NB4 (cell line): ENCODE measurements at regions not wholly inside any gene's neighbourhood (a gene's known extent, or its start where the extent isn't known, plus 50 kb on each side); places are given as distances from the start of the nearest gene placed in this dataset.
"Not testable (repeated sequence)": the region's sequence is repeated elsewhere in the genome, so short reads cannot be mapped to it uniquely, and the experiment has no call there.

ENCODE experiments used
- DNase-seq: peaks from one replicate; pipeline ENCODE4 v3.0.0; 2010; ENCODE audit warnings: low read depth
- H3K4me3 ChIP-seq: one replicate; pipeline ENCODE4 v1.5.1; 2011; ENCODE audit warnings: mild to moderate bottlenecking, low read depth, low read length, moderate library complexity
- CTCF ChIP-seq: IDR thresholded peaks from one replicate; pipeline ENCODE4 v1.5.1; 2012; ENCODE audit warnings: low read depth, low read length
- MAX ChIP-seq: IDR thresholded peaks from 2 replicates; pipeline ENCODE4 v1.6.1; 2011; ENCODE audit warnings: low read depth, low read length
- MYC ChIP-seq: IDR thresholded peaks from 2 replicates; pipeline ENCODE4 v1.6.1; 2011; ENCODE audit warnings: low read depth, low read length
- POLR2A ChIP-seq: IDR thresholded peaks from 2 replicates; pipeline ENCODE4 v1.6.1; 2011; ENCODE audit warnings: mild to moderate bottlenecking; ENCODE audit not compliant: insufficient read length; ENCODE audit errors: extremely low read depth

GRCh38 chrX:896256-896655 is 265.7 kb downstream of the SHOX start:
- H3K4me3 ChIP-seq, result no peak overlapping the region
- no peak for TF ChIP-seq POLR2A
- TF ChIP-seq MYC, result no peak
- no peak for TF ChIP-seq CTCF
- TF ChIP-seq MAX, result no peak
- DNase-seq, result no peak

GRCh38 chrX:889966-890651 is 259.5 kb downstream of the SHOX start:
- H3K4me3 ChIP-seq, result no peak overlapping the region
- DNase-seq, result no peak
- TF ChIP-seq CTCF (no peak), MAX (no peak), POLR2A (no peak), MYC (no peak)

GRCh38 chrX:887724-888123 is 257.1 kb downstream of the SHOX start:
- not testable (repeated sequence) for H3K4me3 ChIP-seq, DNase-seq

GRCh38 chrX:883588-883987 is 253.0 kb downstream of the SHOX start:
- no peak for DNase-seq
- no peak overlapping the region for H3K4me3 ChIP-seq
- TF ChIP-seq MAX (no peak), POLR2A (no peak), MYC (no peak), CTCF (no peak)

GRCh38 chrX:879756-880698 is 249.4 kb downstream of the SHOX start:
- DNase-seq, H3K4me3 ChIP-seq: not testable (repeated sequence)

- no peak for DNase-seq
- TF ChIP-seq MYC (no peak), POLR2A (no peak), MAX (no peak), CTCF (no peak)
- no peak overlapping the region for H3K4me3 ChIP-seq
Observed at GRCh38 chrX:874061-874460, 243.5 kb downstream of the SHOX start.

GRCh38 chrX:873016-873415 is 242.4 kb downstream of the SHOX start:
- H3K4me3 ChIP-seq, result no peak overlapping the region
- TF ChIP-seq CTCF, result no peak
- TF ChIP-seq POLR2A, result no peak
- TF ChIP-seq MAX, result no peak
- TF ChIP-seq MYC, result no peak
- no peak for DNase-seq
